BLaER1 (cell line): ENCODE measurements at regions not wholly inside any gene's neighbourhood (a gene's known extent, or its start where the extent isn't known, plus 50 kb on each side); places are given as distances from the start of the nearest gene placed in this dataset.

Experiments used
- H3K27ac ChIP-seq: shearing (Covaris generic); formaldehyde crosslinking; 2 replicates; pipeline ENCODE4 v1.8.1; 2022
- H3K27me3 ChIP-seq: shearing (Covaris generic); formaldehyde crosslinking; 2 replicates; pipeline ENCODE4 v1.8.1; 2022
- H3K36me3 ChIP-seq: shearing (Covaris generic); formaldehyde crosslinking; 2 replicates; pipeline ENCODE4 v1.8.1; 2022
- H3K4me1 ChIP-seq: shearing (Covaris generic); formaldehyde crosslinking; 2 replicates; pipeline ENCODE4 v1.8.1; 2022
- H3K4me2 ChIP-seq: shearing (Covaris generic); formaldehyde crosslinking; 2 replicates; pipeline ENCODE4 v1.8.1; 2022
- H3K4me3 ChIP-seq: shearing (Covaris generic); formaldehyde crosslinking; 2 replicates; pipeline ENCODE4 v1.8.1; 2022
- H3K9ac ChIP-seq: shearing (Covaris generic); formaldehyde crosslinking; 2 replicates; pipeline ENCODE4 v1.8.1; 2022
- H3K9me3 ChIP-seq: shearing (Covaris generic); formaldehyde crosslinking; 2 replicates; pipeline ENCODE4 v1.8.1; 2022
- H4K20me1 ChIP-seq: shearing (Covaris generic); formaldehyde crosslinking; 2 replicates; pipeline ENCODE4 v1.8.1; 2022
- Cebpa-rat ChIP-seq: shearing (Covaris generic); IDR thresholded peaks from 2 replicates; pipeline ENCODE4 v1.8.1; 2022

DNA sequence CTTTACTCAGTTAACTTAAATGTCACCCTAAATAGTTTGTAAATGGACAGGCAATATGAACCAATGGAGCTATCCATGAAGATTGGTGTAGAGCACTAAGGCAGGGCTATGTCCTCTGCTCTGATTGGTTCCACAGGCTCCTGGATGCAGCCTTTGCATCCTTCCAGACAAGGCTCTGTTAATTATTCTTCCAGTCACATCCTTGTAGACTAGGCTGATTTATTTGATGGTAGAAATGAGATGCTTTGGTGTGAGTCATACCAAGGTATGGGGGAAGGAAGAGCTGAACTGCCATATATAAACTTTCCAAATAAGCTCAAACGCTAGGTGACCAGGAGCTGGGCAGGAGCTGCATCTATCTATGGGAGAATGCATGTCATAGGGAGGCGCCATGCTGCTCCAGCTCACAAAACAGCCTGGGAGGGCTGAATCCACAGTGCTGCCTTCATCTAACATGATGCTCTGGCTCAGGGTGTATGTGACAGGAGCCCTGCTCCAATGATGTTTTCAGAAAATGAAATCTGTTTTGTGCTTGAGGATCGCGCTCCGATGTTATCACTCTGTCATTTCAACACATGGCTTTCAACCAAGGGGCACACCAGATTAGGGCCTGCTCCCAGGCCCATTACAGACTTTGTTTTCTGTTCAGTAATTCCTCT lies 818.0 kb upstream of the ZNF608 start:
- Histone ChIP-seq H3K27me3 (no peaks in the 10 kb centered on the region), H3K4me1 (no peaks in the 10 kb centered on the region), H3K4me2 (no peak overlapping the region), H3K36me3 (no peaks in the 10 kb centered on the region), H3K27ac (no peak overlapping the region), H4K20me1 (no peaks in the 10 kb centered on the region), H3K4me3 (no peak overlapping the region), H3K9me3 (peaks cover 4% of the 10 kb centered on the region; the same call in 1 of the 2 replicates), H3K9ac (no peak overlapping the region)
- no peak for TF ChIP-seq Cebpa-rat

DNA sequence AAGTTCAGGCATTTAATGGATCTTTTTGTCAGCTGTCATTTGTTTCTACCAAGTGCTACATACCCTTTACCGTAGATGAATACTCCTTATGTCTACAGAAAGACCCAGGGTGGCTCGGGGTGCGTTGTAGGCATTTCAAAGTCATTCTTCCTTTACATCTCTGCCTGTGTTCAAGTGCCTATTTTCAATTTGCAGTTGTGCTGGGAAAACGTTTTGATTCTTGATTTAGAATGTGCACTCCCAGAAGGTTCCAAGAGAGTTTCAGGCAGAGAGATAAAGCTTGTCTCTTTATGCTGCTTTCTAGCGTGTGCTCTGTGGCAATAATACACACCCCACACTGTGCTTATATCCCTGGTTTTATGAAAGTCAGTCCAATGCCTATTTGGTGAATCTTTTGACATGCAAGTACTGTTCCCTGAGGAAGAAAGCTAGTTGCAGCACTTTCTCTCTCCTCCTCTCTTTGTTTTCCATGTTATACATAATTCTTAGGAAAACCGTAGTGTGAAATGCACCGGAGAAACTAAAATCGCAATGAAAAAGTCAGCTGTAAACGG lies 828.1 kb upstream of the ZNF608 start:
- H3K4me1 ChIP-seq: no peaks in the 10 kb centered on the region
- no peak overlapping the region for H3K4me3 ChIP-seq
- H3K27me3 ChIP-seq: no peaks in the 10 kb centered on the region
- no peak for TF ChIP-seq Cebpa-rat
- H3K9me3 ChIP-seq: no peaks in the 10 kb centered on the region
- H4K20me1 ChIP-seq: no peaks in the 10 kb centered on the region
- H3K9ac ChIP-seq: no peak overlapping the region
- no peak overlapping the region for H3K4me2 ChIP-seq
- no peaks in the 10 kb centered on the region for H3K36me3 ChIP-seq
- H3K27ac ChIP-seq: no peak overlapping the region

DNA sequence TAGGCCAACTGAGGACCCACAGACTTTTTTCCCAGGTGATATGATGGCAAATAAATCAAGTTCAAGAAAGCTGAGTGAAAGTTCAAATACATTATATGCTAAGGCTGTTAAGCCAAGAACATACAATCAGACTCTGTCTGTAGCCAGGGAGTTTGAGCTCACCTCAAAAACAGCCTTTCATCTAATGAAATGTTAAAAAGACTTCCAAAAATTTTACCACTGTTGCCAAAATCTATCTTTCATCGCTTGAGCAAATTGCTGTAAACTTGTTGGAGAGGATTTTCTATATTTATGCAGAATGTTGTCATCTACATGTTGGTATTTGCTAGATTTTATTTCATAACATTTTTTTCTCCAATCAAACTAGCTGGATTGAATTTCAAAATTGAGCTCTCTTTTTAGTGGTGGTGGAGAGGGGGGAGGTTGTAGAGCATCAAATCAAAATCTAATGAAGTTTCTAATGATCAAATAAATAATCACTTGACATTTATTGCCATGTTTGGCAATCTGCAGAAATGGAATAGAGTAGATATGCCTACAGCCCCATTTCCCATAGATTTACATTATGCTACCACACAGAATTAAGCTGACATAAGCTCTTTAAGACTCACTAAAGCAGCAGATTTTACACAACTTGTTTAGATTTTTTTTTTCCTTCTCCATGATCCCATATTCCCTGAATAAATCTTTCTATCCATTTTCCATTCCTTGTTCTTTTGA lies 828.9 kb upstream of the ZNF608 start:
- no peaks in the 10 kb centered on the region for H3K27me3 ChIP-seq
- no peak overlapping the region for H3K27ac ChIP-seq
- H3K36me3 ChIP-seq: no peaks in the 10 kb centered on the region
- no peak overlapping the region for H3K9ac ChIP-seq
- no peak overlapping the region for H3K4me3 ChIP-seq
- no peak overlapping the region for H3K4me2 ChIP-seq
- H4K20me1 ChIP-seq: no peaks in the 10 kb centered on the region
- TF ChIP-seq Cebpa-rat: no peak
- no peaks in the 10 kb centered on the region for H3K4me1 ChIP-seq
- H3K9me3 ChIP-seq: no peaks in the 10 kb centered on the region

DNA sequence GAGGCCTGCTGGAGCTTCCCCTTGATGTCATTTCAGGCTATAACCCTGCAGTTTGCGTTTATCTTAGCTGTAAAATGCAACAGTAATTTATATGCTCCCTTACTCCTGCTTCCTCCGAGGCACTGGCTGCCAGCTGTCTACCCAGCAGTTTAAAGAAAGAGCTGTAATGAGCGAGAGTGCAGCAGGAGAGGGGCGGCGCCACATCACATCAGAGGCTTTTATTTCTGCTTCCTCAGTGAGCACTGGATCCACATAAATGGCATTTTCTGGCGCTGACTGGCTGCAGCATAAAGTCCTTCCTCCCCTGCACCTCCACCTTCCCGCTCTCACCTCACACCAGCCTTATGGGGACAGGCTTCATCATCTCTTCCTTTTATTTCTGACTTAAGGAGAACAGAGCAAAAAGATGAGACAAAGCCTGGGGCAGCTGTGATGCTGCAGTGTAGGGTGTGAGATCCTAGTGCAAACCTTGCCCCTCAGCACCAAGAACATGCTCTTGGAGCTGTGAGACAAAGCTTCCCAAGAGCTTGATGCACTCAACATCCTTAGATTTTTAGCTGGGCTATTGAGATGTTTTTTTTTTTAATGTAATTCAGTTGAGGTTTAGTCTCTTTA lies 829.6 kb upstream of the ZNF608 start:
- Histone ChIP-seq H3K9me3 (no peaks in the 10 kb centered on the region), H3K4me2 (no peak overlapping the region), H3K9ac (no peak overlapping the region), H3K27ac (no peak overlapping the region), H3K27me3 (no peaks in the 10 kb centered on the region), H3K4me1 (no peaks in the 10 kb centered on the region), H3K4me3 (no peak overlapping the region), H3K36me3 (no peaks in the 10 kb centered on the region), H4K20me1 (no peaks in the 10 kb centered on the region)
- no peak for TF ChIP-seq Cebpa-rat

DNA sequence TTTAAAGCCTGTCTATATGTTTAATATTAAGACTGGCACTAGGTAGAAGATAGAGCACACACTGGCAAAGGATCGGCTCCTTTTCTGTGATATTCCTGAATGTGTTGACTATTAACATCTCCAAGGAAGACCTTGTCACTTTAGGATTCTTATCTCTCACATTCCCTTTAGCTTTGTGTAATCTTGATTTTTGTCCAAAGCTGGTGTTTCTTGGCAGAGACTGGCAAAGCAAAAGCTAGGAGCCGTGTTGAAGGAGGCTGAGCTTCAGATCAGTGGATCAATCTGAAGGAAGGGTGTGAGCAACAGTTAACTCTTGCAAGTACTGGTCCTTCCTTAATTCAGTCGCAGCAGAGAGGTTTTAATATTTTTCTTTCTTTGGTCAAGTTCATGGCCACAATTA lies 830.4 kb upstream of the ZNF608 start:
- Histone ChIP-seq H3K9ac (no peak overlapping the region), H3K36me3 (no peaks in the 10 kb centered on the region), H3K4me1 (no peaks in the 10 kb centered on the region), H3K4me3 (no peak overlapping the region), H3K4me2 (no peak overlapping the region), H3K27me3 (no peaks in the 10 kb centered on the region), H3K9me3 (no peaks in the 10 kb centered on the region), H3K27ac (no peak overlapping the region), H4K20me1 (no peaks in the 10 kb centered on the region)
- TF ChIP-seq Cebpa-rat: no peak

DNA sequence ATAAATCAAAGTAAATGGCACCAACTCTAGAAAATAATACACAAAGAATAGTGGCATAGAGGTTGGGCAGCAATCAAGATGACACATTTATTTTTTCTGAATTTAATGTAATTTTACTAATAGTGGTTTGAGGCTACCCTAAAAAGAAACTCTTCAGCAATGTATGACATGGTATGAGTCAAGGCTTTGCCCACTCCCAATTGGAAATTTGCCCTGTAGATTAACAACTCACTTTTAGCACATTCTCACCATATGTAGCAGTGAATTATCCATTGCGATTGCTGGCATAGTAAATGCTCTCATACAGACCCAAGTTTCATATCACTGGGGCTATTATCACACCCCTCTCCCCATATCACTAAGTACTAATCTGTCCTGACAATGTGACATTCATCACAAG lies 832.1 kb upstream of the ZNF608 start:
- no peaks in the 10 kb centered on the region for H4K20me1 ChIP-seq
- TF ChIP-seq Cebpa-rat: no peak
- no peak overlapping the region for H3K4me3 ChIP-seq
- H3K36me3 ChIP-seq: no peaks in the 10 kb centered on the region
- no peaks in the 10 kb centered on the region for H3K4me1 ChIP-seq
- H3K4me2 ChIP-seq: no peak overlapping the region
- no peak overlapping the region for H3K27ac ChIP-seq
- H3K27me3 ChIP-seq: no peaks in the 10 kb centered on the region
- no peak overlapping the region for H3K9ac ChIP-seq
- H3K9me3 ChIP-seq: no peaks in the 10 kb centered on the region

DNA sequence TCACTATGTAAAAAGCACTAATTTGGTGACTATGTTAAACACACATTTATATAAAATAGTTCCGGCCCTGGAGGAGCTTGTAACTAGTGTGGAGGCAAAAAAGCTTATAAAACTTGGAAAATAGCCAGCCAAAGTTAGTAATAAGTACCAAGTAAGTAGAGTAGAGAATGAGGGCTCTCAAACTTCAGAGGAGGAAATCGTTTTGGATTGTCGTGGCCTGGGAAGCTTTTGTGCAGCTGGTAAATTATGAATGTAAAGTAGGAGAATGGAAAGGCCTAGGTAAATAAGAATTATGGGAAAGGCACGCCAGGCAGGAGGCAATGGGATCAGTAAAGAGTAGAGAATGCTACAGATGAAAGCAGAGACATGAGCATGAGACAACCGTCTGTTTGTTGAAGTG lies 832.7 kb upstream of the ZNF608 start:
- H3K27me3 ChIP-seq: no peaks in the 10 kb centered on the region
- H3K36me3 ChIP-seq: no peaks in the 10 kb centered on the region
- H3K4me1 ChIP-seq: no peaks in the 10 kb centered on the region
- no peaks in the 10 kb centered on the region for H3K9me3 ChIP-seq
- no peak overlapping the region for H3K4me3 ChIP-seq
- H4K20me1 ChIP-seq: no peaks in the 10 kb centered on the region
- H3K9ac ChIP-seq: no peak overlapping the region
- TF ChIP-seq Cebpa-rat: no peak
- no peak overlapping the region for H3K4me2 ChIP-seq
- no peak overlapping the region for H3K27ac ChIP-seq

DNA sequence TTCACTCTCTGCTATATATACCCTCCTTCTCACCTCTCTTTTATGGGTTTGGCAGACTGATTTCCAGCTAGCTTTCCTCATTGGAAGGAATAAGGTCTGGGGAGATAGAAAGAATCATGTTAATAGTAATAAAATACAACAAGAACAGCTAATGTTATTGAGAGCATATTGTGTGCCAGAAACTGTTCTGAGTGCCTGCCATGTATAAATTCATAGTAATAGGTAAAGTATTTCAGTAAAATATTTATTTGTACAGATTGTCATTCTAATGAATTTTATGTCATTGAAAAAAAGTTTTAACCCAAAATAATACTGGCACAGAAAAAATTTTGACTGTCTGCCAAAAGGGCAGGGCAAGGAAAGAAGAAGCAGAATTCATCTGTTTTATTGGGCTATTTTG lies 834.9 kb upstream of the ZNF608 start:
- no peaks in the 10 kb centered on the region for H3K9me3 ChIP-seq
- H3K4me3 ChIP-seq: no peak overlapping the region
- H4K20me1 ChIP-seq: no peaks in the 10 kb centered on the region
- TF ChIP-seq Cebpa-rat: no peak
- H3K4me2 ChIP-seq: no peak overlapping the region
- no peak overlapping the region for H3K9ac ChIP-seq
- H3K27me3 ChIP-seq: no peaks in the 10 kb centered on the region
- H3K36me3 ChIP-seq: no peaks in the 10 kb centered on the region
- no peak overlapping the region for H3K27ac ChIP-seq
- no peaks in the 10 kb centered on the region for H3K4me1 ChIP-seq

DNA sequence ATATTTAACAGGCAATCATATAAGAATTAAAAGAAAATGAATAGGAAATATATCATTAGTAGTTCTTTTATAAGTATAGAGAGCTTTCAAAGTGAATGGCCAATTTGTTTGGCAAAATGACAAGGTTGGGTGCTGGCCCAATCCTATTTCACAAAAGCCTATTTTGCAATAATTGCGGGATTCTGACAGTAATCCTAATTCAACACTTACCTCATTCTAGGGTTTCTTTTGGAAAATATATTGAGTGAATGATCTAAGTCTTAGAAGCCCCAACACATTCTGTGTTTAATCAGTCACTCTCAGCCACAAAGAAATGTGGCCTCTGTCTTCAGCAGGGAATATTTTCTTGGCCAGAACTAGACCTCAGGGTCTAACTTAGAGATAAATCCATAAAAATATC lies 835.9 kb upstream of the ZNF608 start:
- H3K4me1 ChIP-seq: no peaks in the 10 kb centered on the region
- H3K4me3 ChIP-seq: no peak overlapping the region
- no peaks in the 10 kb centered on the region for H4K20me1 ChIP-seq
- H3K36me3 ChIP-seq: no peaks in the 10 kb centered on the region
- H3K27me3 ChIP-seq: no peaks in the 10 kb centered on the region
- H3K9ac ChIP-seq: no peak overlapping the region
- TF ChIP-seq Cebpa-rat: no peak
- no peak overlapping the region for H3K27ac ChIP-seq
- no peak overlapping the region for H3K4me2 ChIP-seq
- no peaks in the 10 kb centered on the region for H3K9me3 ChIP-seq
